CD4-positive, alpha-beta T cell treated with Interleukin-4 for 4 hours (primary cell): ENCODE measurements at regions not wholly inside any gene's neighbourhood (a gene's known extent, or its start where the extent isn't known, plus 50 kb on each side); places are given as distances from the start of the nearest gene placed in this dataset.

ENCODE experiments used
- DNase-seq: peaks from one replicate; pipeline ENCODE4 v3.0.0-alpha.2; 2020

GRCh38 chr1:199297887-199298286, 659.0 kb downstream of the PTPRC start:
- no peak for DNase-seq

- DNase-seq, result no peak
Observed at GRCh38 chr1:199298825-199299224, 660.0 kb downstream of the PTPRC start.

GRCh38 chr1:199301472-199302217, 662.8 kb downstream of the PTPRC start:
- no peak for DNase-seq

- DNase-seq, result no peak
Observed at GRCh38 chr1:199302554-199302953, 663.7 kb downstream of the PTPRC start.

- no peak for DNase-seq
Observed at GRCh38 chr1:199303035-199303434, 664.2 kb downstream of the PTPRC start.

GRCh38 chr1:199305053-199305452, 666.2 kb downstream of the PTPRC start:
- DNase-seq, result no peak

GRCh38 chr1:199307496-199308264, 668.8 kb downstream of the PTPRC start:
- DNase-seq, result no peak

GRCh38 chr1:199308349-199308846, 669.6 kb downstream of the PTPRC start:
- no peak for DNase-seq

- DNase-seq, result no peak
Observed at GRCh38 chr1:199310708-199311107, 671.9 kb downstream of the PTPRC start.

GRCh38 chr1:199311478-199312262, 672.8 kb downstream of the PTPRC start:
- DNase-seq, result no peak

GRCh38 chr1:199312626-199313025, 673.8 kb downstream of the PTPRC start:
- no peak for DNase-seq

GRCh38 chr1:199313444-199313843, 674.6 kb downstream of the PTPRC start:
- no peak for DNase-seq

GRCh38 chr1:199319341-199319740, 680.5 kb downstream of the PTPRC start:
- no peak for DNase-seq

GRCh38 chr1:199322278-199322677, 683.4 kb downstream of the PTPRC start:
- no peak for DNase-seq

- no peak for DNase-seq
Observed at GRCh38 chr1:199333180-199333579, 694.3 kb upstream of the NR5A2 start.

- DNase-seq, result no peak
Observed at GRCh38 chr1:199335496-199335895, 692.0 kb upstream of the NR5A2 start.

- no peak for DNase-seq
Observed at GRCh38 chr1:199336745-199337640, 690.5 kb upstream of the NR5A2 start.

GRCh38 chr1:199338760-199339159, 688.8 kb upstream of the NR5A2 start:
- DNase-seq, result no peak

GRCh38 chr1:199352351-199352750, 675.2 kb upstream of the NR5A2 start:
- no peak for DNase-seq

GRCh38 chr1:199353906-199354305, 673.6 kb upstream of the NR5A2 start:
- no peak for DNase-seq

- DNase-seq, result no peak
Observed at GRCh38 chr1:199356561-199356960, 670.9 kb upstream of the NR5A2 start.

GRCh38 chr1:199357599-199357998, 669.9 kb upstream of the NR5A2 start:
- no peak for DNase-seq
